Neural progenitor cell (in vitro differentiated cells): ENCODE measurements at regions not wholly inside any gene's neighbourhood (a gene's known extent, or its start where the extent isn't known, plus 50 kb on each side); places are given as distances from the start of the nearest gene placed in this dataset.

ENCODE experiments used
- CTCF ChIP-seq: fragments of 200-600 bp; sonication (generic); IDR thresholded peaks from 2 replicates; pipeline ENCODE4 v1.5.1; 2017; ENCODE audit warnings: antibody characterized with exemption, mild to moderate bottlenecking
- EZH2phosphoT487 ChIP-seq: fragments of 200-600 bp; sonication (generic); IDR thresholded peaks from 2 replicates; pipeline ENCODE4 v1.6.1; 2017; ENCODE audit warnings: antibody characterized with exemption

GRCh38 chr10:59464483-59464882, 102.1 kb upstream of the FAM13C start:
- TF ChIP-seq CTCF: no peak
- no peak for TF ChIP-seq EZH2phosphoT487
